ENCODE measurements at regions not wholly inside any gene's neighbourhood (a gene's known extent, or its start where the extent isn't known, plus 50 kb on each side); places are given as distances from the start of the nearest gene placed in this dataset.

DNA sequence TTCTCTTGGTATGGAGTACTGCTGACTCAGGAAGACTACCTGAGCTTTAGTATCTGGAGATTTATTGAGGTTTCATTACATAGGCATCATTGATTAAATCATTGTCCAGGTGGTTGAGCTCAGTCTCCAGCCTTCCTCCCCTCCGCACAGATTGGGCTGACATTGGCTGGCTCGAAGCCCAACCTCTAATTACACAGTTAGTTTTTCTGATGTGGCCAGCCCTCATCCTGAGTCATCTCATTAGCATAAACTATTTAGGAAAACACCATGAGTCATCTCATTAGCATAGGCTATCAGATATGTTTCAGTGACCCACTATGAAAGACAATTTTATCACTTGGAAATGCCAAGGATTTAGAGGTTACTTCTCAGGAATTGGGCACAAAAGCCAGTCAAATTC is 93.9 kb upstream of the ANKRD50 start:
- no peak for DNase-seq (ENCODE audit: low spot score in 2 of 2)
- no peak overlapping the region for H3K4me3 ChIP-seq (ENCODE audit: low read depth, poor library complexity, severe bottlenecking)
- intact Hi-C loops (cut with DNase I; ENCODE audit: low total_unique reads) = no loop called here
- WGBS, 2 donors = 75 to 84% methylated on average over 2 of the region's 2 CpGs
- TF ChIP-seq, protein P1, sequence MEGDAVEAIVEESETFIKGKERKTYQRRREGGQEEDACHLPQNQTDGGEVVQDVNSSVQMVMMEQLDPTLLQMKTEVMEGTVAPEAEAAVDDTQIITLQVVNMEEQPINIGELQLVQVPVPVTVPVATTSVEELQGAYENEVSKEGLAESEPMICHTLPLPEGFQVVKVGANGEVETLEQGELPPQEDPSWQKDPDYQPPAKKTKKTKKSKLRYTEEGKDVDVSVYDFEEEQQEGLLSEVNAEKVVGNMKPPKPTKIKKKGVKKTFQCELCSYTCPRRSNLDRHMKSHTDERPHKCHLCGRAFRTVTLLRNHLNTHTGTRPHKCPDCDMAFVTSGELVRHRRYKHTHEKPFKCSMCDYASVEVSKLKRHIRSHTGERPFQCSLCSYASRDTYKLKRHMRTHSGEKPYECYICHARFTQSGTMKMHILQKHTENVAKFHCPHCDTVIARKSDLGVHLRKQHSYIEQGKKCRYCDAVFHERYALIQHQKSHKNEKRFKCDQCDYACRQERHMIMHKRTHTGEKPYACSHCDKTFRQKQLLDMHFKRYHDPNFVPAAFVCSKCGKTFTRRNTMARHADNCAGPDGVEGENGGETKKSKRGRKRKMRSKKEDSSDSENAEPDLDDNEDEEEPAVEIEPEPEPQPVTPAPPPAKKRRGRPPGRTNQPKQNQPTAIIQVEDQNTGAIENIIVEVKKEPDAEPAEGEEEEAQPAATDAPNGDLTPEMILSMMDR (IDR thresholded peaks at IDR 0.05) = no peak

DNA sequence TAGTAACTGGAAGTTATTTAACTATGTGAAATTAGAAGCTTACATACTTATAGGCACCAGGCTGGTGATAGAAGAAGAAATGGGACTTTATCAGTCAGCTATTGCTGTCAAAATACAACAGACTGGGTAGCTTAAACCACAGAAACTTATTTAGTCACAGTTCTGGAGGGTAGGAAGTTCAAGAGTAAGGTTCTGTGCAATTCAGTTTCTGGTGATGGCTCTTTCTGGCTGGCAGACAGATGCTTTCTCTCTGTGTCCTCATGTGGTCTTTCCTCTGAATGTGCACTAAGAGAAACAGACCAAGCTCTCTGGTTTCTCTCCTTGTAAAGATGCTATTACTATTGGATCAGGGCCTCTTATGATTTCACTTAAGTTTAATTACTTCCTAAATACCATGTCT is 92.1 kb upstream of the ANKRD50 start:
- TF ChIP-seq, protein P1 (IDR thresholded peaks at IDR 0.05) = no peak
- no peak for TF ChIP-seq POLR2A (IDR thresholded peaks at IDR 0.05)
- intact Hi-C loops (cut with DNase I; ENCODE audit: low total_unique reads) = loop anchor here (5.0 kb wide), 1 partner anchor 1302 kb away; no protein-coding TSS in a partner anchor
- DNase-seq (ENCODE audit: low spot score in 2 of 2) = no peak
- no peak overlapping the region for H3K4me3 ChIP-seq (ENCODE audit: low read depth, poor library complexity, severe bottlenecking)

DNA sequence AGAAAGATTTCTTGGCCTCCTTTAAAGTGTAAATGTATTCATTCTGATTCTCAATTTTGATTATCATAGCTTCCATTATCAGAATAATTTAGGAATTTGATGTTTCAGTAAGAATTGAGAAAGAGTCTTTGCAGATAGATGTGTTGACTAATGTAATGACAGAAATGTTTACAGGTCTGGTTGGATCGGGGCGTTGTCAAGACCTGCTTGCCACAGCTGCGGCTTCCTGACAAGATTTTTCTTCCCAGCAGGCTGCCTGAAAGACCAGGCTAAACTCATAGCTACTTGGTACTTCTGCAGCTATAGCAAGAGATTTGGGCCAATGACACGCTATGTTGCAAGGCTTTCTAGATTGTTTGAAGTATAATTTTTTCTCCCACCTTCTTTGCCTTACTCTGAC is 91.5 kb upstream of the ANKRD50 start:
- WGBS, 2 donors = 59 to 64% methylated on average over 4 of the region's 4 CpGs
- H3K4me3 ChIP-seq (ENCODE audit: low read depth, poor library complexity, severe bottlenecking) = no peak overlapping the region
- peak in 1 of 2 donors; percentile 18 for DNase-seq (ENCODE audit: low spot score in 2 of 2)
- intact Hi-C loops (cut with DNase I; ENCODE audit: low total_unique reads) = loop anchor here (5.0 kb wide), 1 partner anchor 1302 kb away; no protein-coding TSS in a partner anchor
- TF ChIP-seq, protein P1 (IDR thresholded peaks at IDR 0.05) = no peak
- no peak for TF ChIP-seq POLR2A (IDR thresholded peaks at IDR 0.05)

DNA sequence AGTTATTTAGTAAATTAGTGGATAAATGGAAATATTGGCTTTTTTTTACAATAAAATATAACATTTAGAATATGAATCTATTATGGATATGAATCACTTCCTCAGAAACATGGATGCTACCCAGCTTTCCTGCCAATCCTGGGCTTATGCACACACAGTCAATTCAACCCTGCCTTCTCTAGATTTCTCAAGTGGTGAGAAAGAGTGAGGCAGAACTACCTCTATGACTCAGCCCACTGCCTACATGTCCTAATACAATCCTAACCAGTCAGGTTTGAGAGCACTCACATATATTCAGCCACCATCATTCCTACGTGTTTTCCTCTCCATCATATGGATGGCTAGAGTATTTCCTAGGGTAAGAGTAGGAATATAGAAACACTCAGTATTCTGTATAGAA is 91.1 kb upstream of the ANKRD50 start:
- WGBS, 2 donors = 58 to 74% methylated on average over 1 of the region's 1 CpG
- H3K4me3 ChIP-seq (ENCODE audit: low read depth, poor library complexity, severe bottlenecking) = no peak overlapping the region
- DNase-seq (ENCODE audit: low spot score in 2 of 2) = no peak
- intact Hi-C loops (cut with DNase I; ENCODE audit: low total_unique reads) = loop anchor here (5.0 kb wide), 1 partner anchor 1301 kb away; no protein-coding TSS in a partner anchor
- TF ChIP-seq POLR2A (IDR thresholded peaks at IDR 0.05) = no peak
- TF ChIP-seq, protein P1 (IDR thresholded peaks at IDR 0.05) = no peak

DNA sequence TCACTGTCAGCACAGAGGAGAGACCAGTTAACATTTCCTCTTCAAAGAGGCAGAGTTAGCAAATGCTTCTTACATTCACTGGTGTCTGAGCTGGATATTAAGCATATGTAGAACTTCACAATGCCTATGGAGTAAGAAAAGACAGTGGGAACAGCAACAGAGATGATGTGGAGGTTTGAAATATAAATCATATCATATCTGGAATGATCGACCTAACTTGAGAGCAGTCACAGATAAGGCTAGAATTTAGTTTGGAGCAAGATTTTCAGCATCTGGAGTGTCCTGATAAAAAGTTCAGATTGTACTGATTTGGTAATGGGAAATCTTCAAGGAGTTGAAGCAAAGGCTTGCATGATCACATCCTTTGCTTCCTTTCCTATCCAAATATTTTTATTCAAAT is 90.5 kb upstream of the ANKRD50 start:
- intact Hi-C loops (cut with DNase I; ENCODE audit: low total_unique reads) = loop anchor here (5.0 kb wide), 1 partner anchor 1301 kb away; no protein-coding TSS in a partner anchor
- H3K4me3 ChIP-seq (ENCODE audit: low read depth, poor library complexity, severe bottlenecking) = no peak overlapping the region
- TF ChIP-seq POLR2A (IDR thresholded peaks at IDR 0.05) = no peak
- TF ChIP-seq, protein P1 (IDR thresholded peaks at IDR 0.05) = no peak
- no peak for DNase-seq (ENCODE audit: low spot score in 2 of 2)
- WGBS, 2 donors = 50 to 60% methylated on average over 1 of the region's 1 CpG

DNA sequence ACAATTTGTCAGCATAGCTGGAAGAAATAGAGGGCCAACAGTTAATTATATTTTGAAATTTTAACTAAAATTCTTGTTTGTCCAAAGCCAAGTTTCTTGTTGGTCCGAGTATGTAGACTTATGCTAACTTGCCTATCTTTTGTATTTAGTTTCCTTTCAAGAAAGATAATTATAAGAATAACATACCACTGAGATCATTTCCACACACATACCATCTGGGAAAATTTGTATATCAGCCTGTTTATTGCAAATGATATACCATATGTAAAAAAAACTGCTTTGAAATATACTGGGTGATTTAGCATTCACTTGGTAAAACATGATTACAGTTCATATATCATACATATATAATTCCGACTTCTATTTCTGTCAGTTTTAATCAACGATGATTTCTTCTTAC is 84.7 kb upstream of the ANKRD50 start:
- TF ChIP-seq, protein P1 (IDR thresholded peaks at IDR 0.05) = no peak
- no peak for TF ChIP-seq POLR2A (IDR thresholded peaks at IDR 0.05)
- no peak for DNase-seq (ENCODE audit: low spot score in 2 of 2)
- H3K4me3 ChIP-seq (ENCODE audit: low read depth, poor library complexity, severe bottlenecking) = no peak overlapping the region
- 63 to 73% methylated on average over 3 of the region's 3 CpGs for WGBS, 2 donors
- intact Hi-C loops (cut with DNase I; ENCODE audit: low total_unique reads) = no loop called here

All from lower leg skin (tissue), 4 donors.